ENCODE measurements at regions not wholly inside any gene's neighbourhood (a gene's known extent, or its start where the extent isn't known, plus 50 kb on each side); places are given as distances from the start of the nearest gene placed in this dataset.
"Not testable (repeated sequence)": the region's sequence is repeated elsewhere in the genome, so short reads cannot be mapped to it uniquely, and the experiment has no call there.

GRCh38 chr15:87668768-87669564 lies 587.6 kb downstream of the NTRK3 start:
- TF ChIP-seq, protein P1, sequence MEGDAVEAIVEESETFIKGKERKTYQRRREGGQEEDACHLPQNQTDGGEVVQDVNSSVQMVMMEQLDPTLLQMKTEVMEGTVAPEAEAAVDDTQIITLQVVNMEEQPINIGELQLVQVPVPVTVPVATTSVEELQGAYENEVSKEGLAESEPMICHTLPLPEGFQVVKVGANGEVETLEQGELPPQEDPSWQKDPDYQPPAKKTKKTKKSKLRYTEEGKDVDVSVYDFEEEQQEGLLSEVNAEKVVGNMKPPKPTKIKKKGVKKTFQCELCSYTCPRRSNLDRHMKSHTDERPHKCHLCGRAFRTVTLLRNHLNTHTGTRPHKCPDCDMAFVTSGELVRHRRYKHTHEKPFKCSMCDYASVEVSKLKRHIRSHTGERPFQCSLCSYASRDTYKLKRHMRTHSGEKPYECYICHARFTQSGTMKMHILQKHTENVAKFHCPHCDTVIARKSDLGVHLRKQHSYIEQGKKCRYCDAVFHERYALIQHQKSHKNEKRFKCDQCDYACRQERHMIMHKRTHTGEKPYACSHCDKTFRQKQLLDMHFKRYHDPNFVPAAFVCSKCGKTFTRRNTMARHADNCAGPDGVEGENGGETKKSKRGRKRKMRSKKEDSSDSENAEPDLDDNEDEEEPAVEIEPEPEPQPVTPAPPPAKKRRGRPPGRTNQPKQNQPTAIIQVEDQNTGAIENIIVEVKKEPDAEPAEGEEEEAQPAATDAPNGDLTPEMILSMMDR (IDR thresholded peaks at IDR 0.05; ENCODE audit: borderline replicate concordance, extremely low read depth, low read length, poor library complexity, severe bottlenecking), result not testable (repeated sequence)
- TF ChIP-seq EZH2 (IDR thresholded peaks at IDR 0.05; ENCODE audit: borderline replicate concordance, low read depth, low read length, severe bottlenecking), result not testable (repeated sequence)
